OCI-LY1 (cell line): ENCODE measurements at regions not wholly inside any gene's neighbourhood (a gene's known extent, or its start where the extent isn't known, plus 50 kb on each side); places are given as distances from the start of the nearest gene placed in this dataset.

Experiments used
- CTCF ChIP-seq: fragments of 200-600 bp; sonication (generic), shearing (Covaris generic); IDR thresholded peaks from 2 replicates; pipeline ENCODE4 v1.5.1; 2017; ENCODE audit warnings: mild to moderate bottlenecking, antibody characterized with exemption, low read length, moderate library complexity, mixed read lengths
- EZH2 ChIP-seq: fragments of 200-600 bp; sonication (generic), shearing (Covaris generic); IDR thresholded peaks from 2 replicates; pipeline ENCODE4 v1.8.0; 2017; ENCODE audit warnings: borderline replicate concordance, mixed run types, mild to moderate bottlenecking, antibody characterized with exemption, low read length, moderate library complexity, mixed read lengths

GRCh38 chr13:34793301-34793700 is 148.8 kb upstream of the NBEA start:
- no peak for TF ChIP-seq CTCF
- no peak for TF ChIP-seq EZH2
